22Rv1 (cell line): ENCODE measurements at regions not wholly inside any gene's neighbourhood (a gene's known extent, or its start where the extent isn't known, plus 50 kb on each side); places are given as distances from the start of the nearest gene placed in this dataset.

Experiments used
- CTCF ChIP-seq: fragments of 450-650 bp; IDR thresholded peaks from 2 replicates; pipeline ENCODE4 v1.5.1; 2017; ENCODE audit warnings: mild to moderate bottlenecking
- ZFX ChIP-seq: fragments of 450-650 bp; IDR thresholded peaks from 2 replicates; pipeline ENCODE4 v1.6.1; 2017; ENCODE audit warnings: antibody characterized with exemption, borderline replicate concordance

- TF ChIP-seq CTCF = no peak
- no peak for TF ChIP-seq ZFX
Measured at GRCh38 chr5:171599411-171599810, 180.0 kb downstream of the FGF18 start.
